ENCODE measurements at regions not wholly inside any gene's neighbourhood (a gene's known extent, or its start where the extent isn't known, plus 50 kb on each side); places are given as distances from the start of the nearest gene placed in this dataset.
"Not testable (repeated sequence)": the region's sequence is repeated elsewhere in the genome, so short reads cannot be mapped to it uniquely, and the experiment has no call there.

DNA sequence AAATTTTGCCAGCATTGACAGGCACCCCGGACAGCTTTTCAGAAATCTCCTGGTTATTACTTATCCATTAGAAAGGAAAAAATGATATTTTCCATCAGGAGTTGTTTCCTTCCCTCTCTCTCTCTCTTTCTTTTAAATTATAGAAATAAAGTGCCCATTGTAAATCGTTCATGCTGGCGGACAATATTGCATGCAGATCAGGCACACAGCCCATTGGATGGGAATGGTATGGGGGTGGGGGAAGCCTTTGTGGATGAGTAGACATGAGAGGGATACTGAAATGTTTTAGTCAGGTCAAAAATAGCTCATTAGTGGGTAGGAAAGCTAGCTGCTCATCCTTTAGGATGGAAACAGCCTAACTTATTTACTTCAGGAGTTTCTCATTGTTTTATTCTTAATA, 764.9 kb upstream of the MMS22L start:
- TF ChIP-seq EZH2phosphoT487 (conservative IDR thresholded peaks at IDR 0.05; ENCODE audit: low read length) = no peak
- no peaks in the 10 kb centered on the region for H3F3A ChIP-seq (ENCODE audit: insufficient read depth)
- H2AFZ ChIP-seq (ENCODE audit: low read depth, low read length, severe bottlenecking) = no peak overlapping the region
- no peak overlapping the region for H3K27ac ChIP-seq (ENCODE audit: low read depth, low read length)
- H3K36me3 ChIP-seq (ENCODE audit: low read length) = no peaks in the 10 kb centered on the region
- no peaks in the 10 kb centered on the region for H4K20me1 ChIP-seq (ENCODE audit: low read depth, low read length)
- H3K4me2 ChIP-seq (ENCODE audit: low read depth, low read length, poor library complexity, severe bottlenecking) = no peak overlapping the region
- no peaks in the 10 kb centered on the region for H3K9me3 ChIP-seq (ENCODE audit: insufficient read depth, low read length)
- H3K79me2 ChIP-seq (ENCODE audit: insufficient read depth, low read length) = no peaks in the 10 kb centered on the region
- H3K9ac ChIP-seq (ENCODE audit: low read length) = no peak overlapping the region
- no peaks in the 10 kb centered on the region for H3K9me2 ChIP-seq (replicated peaks; ENCODE audit: insufficient read depth, low read length)
- H3K27me3 ChIP-seq (ENCODE audit: low read length) = no peaks in the 10 kb centered on the region
- H3K4me3 ChIP-seq (ENCODE audit: insufficient read depth, low read length, poor library complexity, severe bottlenecking) = no peak overlapping the region

DNA sequence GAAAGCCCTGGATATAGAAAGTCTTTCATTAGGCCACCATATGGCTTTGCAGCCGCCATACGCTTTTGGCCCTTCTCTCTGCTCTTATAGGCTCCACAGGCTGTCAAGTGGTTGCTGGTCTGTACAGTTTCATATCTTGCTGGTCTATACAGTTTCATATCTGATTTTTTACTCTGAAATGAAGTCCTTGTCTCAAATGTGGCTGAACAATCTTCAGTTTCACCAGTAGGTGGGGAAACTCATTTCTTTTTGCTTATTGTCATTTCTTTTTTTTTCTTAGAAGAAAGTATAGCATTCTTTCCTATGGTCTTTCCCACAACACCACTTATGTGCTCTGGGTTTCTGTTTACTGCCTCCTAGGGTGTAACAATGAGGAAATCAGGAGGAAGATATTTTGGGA, 771.4 kb upstream of the MMS22L start:
- Histone ChIP-seq H3K4me2 (ENCODE audit: low read depth, low read length, poor library complexity, severe bottlenecking) (no peak overlapping the region), H3K9ac (ENCODE audit: low read length) (no peak overlapping the region), H3K4me3 (ENCODE audit: insufficient read depth, low read length, poor library complexity, severe bottlenecking) (no peak overlapping the region), H3K9me2 (replicated peaks; ENCODE audit: insufficient read depth, low read length) (no peaks in the 10 kb centered on the region), H2AFZ (ENCODE audit: low read depth, low read length, severe bottlenecking) (no peak overlapping the region), H3K27ac (ENCODE audit: low read depth, low read length) (no peak overlapping the region), H3K27me3 (ENCODE audit: low read length) (no peaks in the 10 kb centered on the region), H3K36me3 (ENCODE audit: low read length) (no peaks in the 10 kb centered on the region), H3K79me2 (ENCODE audit: insufficient read depth, low read length) (no peaks in the 10 kb centered on the region), H3F3A (ENCODE audit: insufficient read depth) (no peaks in the 10 kb centered on the region), H4K20me1 (ENCODE audit: low read depth, low read length) (no peaks in the 10 kb centered on the region), H3K9me3 (ENCODE audit: insufficient read depth, low read length) (no peaks in the 10 kb centered on the region)
- no peak for TF ChIP-seq EZH2phosphoT487 (conservative IDR thresholded peaks at IDR 0.05; ENCODE audit: low read length)
- TF ChIP-seq, protein P1, sequence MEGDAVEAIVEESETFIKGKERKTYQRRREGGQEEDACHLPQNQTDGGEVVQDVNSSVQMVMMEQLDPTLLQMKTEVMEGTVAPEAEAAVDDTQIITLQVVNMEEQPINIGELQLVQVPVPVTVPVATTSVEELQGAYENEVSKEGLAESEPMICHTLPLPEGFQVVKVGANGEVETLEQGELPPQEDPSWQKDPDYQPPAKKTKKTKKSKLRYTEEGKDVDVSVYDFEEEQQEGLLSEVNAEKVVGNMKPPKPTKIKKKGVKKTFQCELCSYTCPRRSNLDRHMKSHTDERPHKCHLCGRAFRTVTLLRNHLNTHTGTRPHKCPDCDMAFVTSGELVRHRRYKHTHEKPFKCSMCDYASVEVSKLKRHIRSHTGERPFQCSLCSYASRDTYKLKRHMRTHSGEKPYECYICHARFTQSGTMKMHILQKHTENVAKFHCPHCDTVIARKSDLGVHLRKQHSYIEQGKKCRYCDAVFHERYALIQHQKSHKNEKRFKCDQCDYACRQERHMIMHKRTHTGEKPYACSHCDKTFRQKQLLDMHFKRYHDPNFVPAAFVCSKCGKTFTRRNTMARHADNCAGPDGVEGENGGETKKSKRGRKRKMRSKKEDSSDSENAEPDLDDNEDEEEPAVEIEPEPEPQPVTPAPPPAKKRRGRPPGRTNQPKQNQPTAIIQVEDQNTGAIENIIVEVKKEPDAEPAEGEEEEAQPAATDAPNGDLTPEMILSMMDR (IDR thresholded peaks at IDR 0.05; ENCODE audit: insufficient read depth, low read length, poor library complexity, severe bottlenecking) = no peak

DNA sequence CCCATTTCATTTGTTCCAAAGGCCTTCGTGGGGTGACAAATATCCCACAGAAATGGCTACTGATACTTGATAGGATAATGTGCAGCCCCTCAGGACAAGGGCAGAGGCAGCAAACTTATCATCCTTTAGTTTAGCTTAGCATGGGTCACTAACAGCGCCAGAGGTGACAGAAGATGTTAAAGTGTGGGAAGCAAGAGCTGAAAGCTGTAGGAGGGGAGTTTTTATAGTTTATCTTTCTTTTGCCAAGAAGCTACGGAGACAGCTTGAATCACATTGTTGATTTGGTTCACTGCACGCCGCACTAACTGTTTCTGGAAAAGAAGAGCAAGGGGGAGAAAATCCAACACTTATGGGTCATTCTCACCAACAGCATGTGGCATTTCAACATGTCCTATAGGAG, 773.9 kb upstream of the MMS22L start:
- TF ChIP-seq, protein P1 (IDR thresholded peaks at IDR 0.05; ENCODE audit: insufficient read depth, low read length, poor library complexity, severe bottlenecking) = no peak
- no peak for TF ChIP-seq EZH2phosphoT487 (conservative IDR thresholded peaks at IDR 0.05; ENCODE audit: low read length)
- no peaks in the 10 kb centered on the region for H4K20me1 ChIP-seq (ENCODE audit: low read depth, low read length)
- H3K9me3 ChIP-seq (ENCODE audit: insufficient read depth, low read length) = no peaks in the 10 kb centered on the region
- no peaks in the 10 kb centered on the region for H3F3A ChIP-seq (ENCODE audit: insufficient read depth)
- no peaks in the 10 kb centered on the region for H3K36me3 ChIP-seq (ENCODE audit: low read length)
- H2AFZ ChIP-seq (ENCODE audit: low read depth, low read length, severe bottlenecking) = no peak overlapping the region
- no peak overlapping the region for H3K9ac ChIP-seq (ENCODE audit: low read length)
- H3K79me2 ChIP-seq (ENCODE audit: insufficient read depth, low read length) = no peaks in the 10 kb centered on the region
- no peaks in the 10 kb centered on the region for H3K27me3 ChIP-seq (ENCODE audit: low read length)
- no peak overlapping the region for H3K27ac ChIP-seq (ENCODE audit: low read depth, low read length)
- no peaks in the 10 kb centered on the region for H3K9me2 ChIP-seq (replicated peaks; ENCODE audit: insufficient read depth, low read length)
- H3K4me2 ChIP-seq (ENCODE audit: low read depth, low read length, poor library complexity, severe bottlenecking) = no peak overlapping the region
- H3K4me3 ChIP-seq (ENCODE audit: insufficient read depth, low read length, poor library complexity, severe bottlenecking) = no peak overlapping the region

- Histone ChIP-seq H3K27ac (ENCODE audit: low read depth, low read length) (no peak overlapping the region), H3K4me3 (ENCODE audit: insufficient read depth, low read length, poor library complexity, severe bottlenecking) (no peak overlapping the region), H4K20me1 (ENCODE audit: low read depth, low read length) (no peaks in the 10 kb centered on the region), H3K27me3 (ENCODE audit: low read length) (no peaks in the 10 kb centered on the region), H3K9me2 (replicated peaks; ENCODE audit: insufficient read depth, low read length) (no peaks in the 10 kb centered on the region), H2AFZ (ENCODE audit: low read depth, low read length, severe bottlenecking) (no peak overlapping the region), H3K4me2 (ENCODE audit: low read depth, low read length, poor library complexity, severe bottlenecking) (no peak overlapping the region), H3K9ac (ENCODE audit: low read length) (no peak overlapping the region), H3K9me3 (ENCODE audit: insufficient read depth, low read length) (no peaks in the 10 kb centered on the region), H3K36me3 (ENCODE audit: low read length) (no peaks in the 10 kb centered on the region), H3K79me2 (ENCODE audit: insufficient read depth, low read length) (no peaks in the 10 kb centered on the region), H3F3A (ENCODE audit: insufficient read depth) (no peaks in the 10 kb centered on the region)
- TF ChIP-seq, protein P1 (IDR thresholded peaks at IDR 0.05; ENCODE audit: insufficient read depth, low read length, poor library complexity, severe bottlenecking) = no peak
- TF ChIP-seq EZH2phosphoT487 (conservative IDR thresholded peaks at IDR 0.05; ENCODE audit: low read length) = no peak
Observed at GRCh38 chr6:98067375-98067774, 767.0 kb upstream of the POU3F2 start.

GRCh38 chr6:98088537-98088936, 745.8 kb upstream of the POU3F2 start:
- H4K20me1 ChIP-seq (ENCODE audit: low read depth, low read length); H3K9ac ChIP-seq (ENCODE audit: low read length); H3K27ac ChIP-seq (ENCODE audit: low read depth, low read length); H3K9me3 ChIP-seq (ENCODE audit: insufficient read depth, low read length); H3F3A ChIP-seq (ENCODE audit: insufficient read depth); H3K79me2 ChIP-seq (ENCODE audit: insufficient read depth, low read length); H3K4me3 ChIP-seq (ENCODE audit: insufficient read depth, low read length, poor library complexity, severe bottlenecking); H3K9me2 ChIP-seq (replicated peaks; ENCODE audit: insufficient read depth, low read length); H2AFZ ChIP-seq (ENCODE audit: low read depth, low read length, severe bottlenecking); H3K36me3 ChIP-seq (ENCODE audit: low read length); H3K27me3 ChIP-seq (ENCODE audit: low read length); H3K4me2 ChIP-seq (ENCODE audit: low read depth, low read length, poor library complexity, severe bottlenecking): not testable (repeated sequence)
